ENCODE measurements at regions not wholly inside any gene's neighbourhood (a gene's known extent, or its start where the extent isn't known, plus 50 kb on each side); places are given as distances from the start of the nearest gene placed in this dataset.

GRCh38 chr4:54793856-54794422 is 136.2 kb downstream of the KIT start:
- Histone ChIP-seq H3K36me3 (no peaks in the 10 kb centered on the region), H3K4me1 (no peaks in the 10 kb centered on the region)
- intact Hi-C loops (cut with DNase I; ENCODE audit: low total_unique reads) = no loop called here

More at GRCh38 chr4:54793856-54794422, 136.2 kb downstream of the KIT start:
- in situ Hi-C loops (cut with MboI; ENCODE audit: low pct_ligation_motif_present in 1 of 4, low pct_unique_long_range_greater_than_20kb in 1 of 4, low sequenced_read_pairs in 3 of 4) = no loop called here
- TF ChIP-seq POLR2AphosphoS5 (IDR thresholded peaks at IDR 0.05) (no peak), EP300 (IDR thresholded peaks at IDR 0.05; ENCODE audit: low read depth) (no peak), CTCF (IDR thresholded peaks at IDR 0.05) (no peak), POLR2A (IDR thresholded peaks at IDR 0.05) (no peak)
- DNase-seq = no peak
- Histone ChIP-seq H3K9me3 (no peaks in the 10 kb centered on the region), H3K27me3 (no peaks in the 10 kb centered on the region), H3K27ac (no peak overlapping the region), H3K4me3 (no peak overlapping the region)
- WGBS, 2 donors (ENCODE audit: low coverage in 1 of 2) = 33 to 43% methylated on average over 1 to 2 of the region's 2 CpGs

Small RNAs in the stretch of these regions (small RNA-seq; reads per million reads assigned to genes)
- gene RPL38P3 = 0 reads per million in 4 donors

Measured in transverse colon (tissue), 4 donors.